Esophagus muscularis mucosa (tissue), 4 donors: ENCODE measurements at regions not wholly inside any gene's neighbourhood (a gene's known extent, or its start where the extent isn't known, plus 50 kb on each side); places are given as distances from the start of the nearest gene placed in this dataset.

Experiments
- EP300 ChIP-seq: sonication (generic); formaldehyde crosslinking; IDR thresholded peaks from one replicate; pipeline ENCODE4 v1.6.1; 2017; ENCODE audit warnings: antibody characterized with exemption
- POLR2A ChIP-seq: fragments of 450-650 bp; IDR thresholded peaks from one replicate; pipeline ENCODE4 v1.6.1; 2017; ENCODE audit warnings: antibody characterized with exemption, moderate library complexity, mild to moderate bottlenecking, low read depth
- POLR2AphosphoS5 ChIP-seq, 2 donors: sonication (generic); formaldehyde crosslinking; IDR thresholded peaks; one replicate each; pipeline ENCODE4 v1.6.1; 2017; ENCODE audit warnings: antibody characterized with exemption in 2 of 2
- TF ChIP-seq, protein P1 (sequence below), 3 experiments: fragments of 200-600 bp in 2 of 3; fragments of 450-650 bp in 1 of 3; sonication (generic) in 2 of 3; IDR thresholded peaks; one replicate each; pipeline ENCODE4 v1.5.1; 2017 to 2019; ENCODE audit warnings: antibody characterized with exemption in 3 of 3, mild to moderate bottlenecking in 2 of 3, moderate library complexity in 1 of 3

DNA sequence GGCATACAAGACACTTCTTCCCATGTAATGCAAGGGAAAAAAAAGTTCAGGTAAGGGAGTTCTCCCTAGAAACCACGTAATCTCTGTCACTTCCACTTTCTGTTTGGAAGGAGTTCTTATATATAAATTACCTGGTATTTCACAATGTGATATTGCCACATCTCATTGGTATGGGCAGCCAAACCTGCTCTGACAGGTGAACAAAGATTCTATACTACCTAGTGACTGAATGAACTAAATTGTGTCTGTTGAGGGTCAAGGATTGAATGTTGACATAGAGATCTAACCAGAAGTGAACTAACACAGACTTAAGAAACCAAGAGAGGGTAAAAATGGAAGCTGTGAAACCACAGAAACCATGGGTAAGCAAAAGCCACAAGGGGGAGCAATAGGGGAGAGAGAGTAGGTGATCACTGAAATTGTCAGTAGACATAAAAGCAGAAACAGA, 161.3 kb downstream of the RPL10L start:
- TF ChIP-seq POLR2AphosphoS5 (IDR thresholded peaks at IDR 0.05) (no peak), EP300 (no peak), POLR2A (no peak)
- TF ChIP-seq, protein P1, sequence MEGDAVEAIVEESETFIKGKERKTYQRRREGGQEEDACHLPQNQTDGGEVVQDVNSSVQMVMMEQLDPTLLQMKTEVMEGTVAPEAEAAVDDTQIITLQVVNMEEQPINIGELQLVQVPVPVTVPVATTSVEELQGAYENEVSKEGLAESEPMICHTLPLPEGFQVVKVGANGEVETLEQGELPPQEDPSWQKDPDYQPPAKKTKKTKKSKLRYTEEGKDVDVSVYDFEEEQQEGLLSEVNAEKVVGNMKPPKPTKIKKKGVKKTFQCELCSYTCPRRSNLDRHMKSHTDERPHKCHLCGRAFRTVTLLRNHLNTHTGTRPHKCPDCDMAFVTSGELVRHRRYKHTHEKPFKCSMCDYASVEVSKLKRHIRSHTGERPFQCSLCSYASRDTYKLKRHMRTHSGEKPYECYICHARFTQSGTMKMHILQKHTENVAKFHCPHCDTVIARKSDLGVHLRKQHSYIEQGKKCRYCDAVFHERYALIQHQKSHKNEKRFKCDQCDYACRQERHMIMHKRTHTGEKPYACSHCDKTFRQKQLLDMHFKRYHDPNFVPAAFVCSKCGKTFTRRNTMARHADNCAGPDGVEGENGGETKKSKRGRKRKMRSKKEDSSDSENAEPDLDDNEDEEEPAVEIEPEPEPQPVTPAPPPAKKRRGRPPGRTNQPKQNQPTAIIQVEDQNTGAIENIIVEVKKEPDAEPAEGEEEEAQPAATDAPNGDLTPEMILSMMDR (IDR thresholded peaks at IDR 0.05), result no peak
